Heart left ventricle (tissue), 16 donors: ENCODE measurements at regions not wholly inside any gene's neighbourhood (a gene's known extent, or its start where the extent isn't known, plus 50 kb on each side); places are given as distances from the start of the nearest gene placed in this dataset.
A peak's percentile ranks its signal among the peaks of the same experiment; 100 is the strongest.

Experiments
- ATAC-seq, 4 donors: fragments of 200-7000 bp; cut with Tn5 transposase; one replicate each; pipeline ENCODE4 v1.9.1; 2020 to 2022; ENCODE audit warnings: moderate library complexity in 4 of 4, mild to moderate bottlenecking in 3 of 4, moderate number of reproducible peaks in 1 of 4
- DNase-seq, 5 donors: peaks; one replicate each; pipeline ENCODE4 v3.0.0-alpha.2; 2020
- H3K27ac ChIP-seq, 12 donors: fragments of 200-600 bp; sonication (generic) in 4 of 12; one replicate each; pipeline versions ENCODE4 v1.5.0 to v1.8.0; 2016 to 2022; ENCODE audit warnings: mild to moderate bottlenecking in 2 of 12
- H3K27me3 ChIP-seq, 9 donors: fragments of 200-600 bp; sonication (generic) in 2 of 9; one replicate each; pipeline versions ENCODE4 v1.5.1 to v1.8.0; 2016 to 2022; ENCODE audit warnings: mild to moderate bottlenecking in 3 of 9
- H3K36me3 ChIP-seq, 9 donors: fragments of 200-600 bp; sonication (generic) in 2 of 9; one replicate each; pipeline versions ENCODE4 v1.5.0 to v1.8.0; 2018 to 2022; ENCODE audit warnings: mild to moderate bottlenecking in 2 of 9
- H3K4me1 ChIP-seq, 12 donors: fragments of 200-600 bp; sonication (generic) in 4 of 12; one replicate each; pipeline versions ENCODE4 v1.5.0 to v1.8.0; 2016 to 2022; ENCODE audit warnings: mild to moderate bottlenecking in 3 of 12
- H3K4me3 ChIP-seq, 12 donors: fragments of 200-600 bp; sonication (generic) in 4 of 12; one replicate each; pipeline versions ENCODE4 v1.5.0 to v1.8.0; 2017 to 2022; ENCODE audit warnings: mild to moderate bottlenecking in 9 of 12, moderate library complexity in 4 of 12
- H3K9me3 ChIP-seq, 12 donors: fragments of 200-600 bp; sonication (generic) in 4 of 12; one replicate each; pipeline versions ENCODE4 v1.5.0 to v1.8.0; 2016 to 2022; ENCODE audit warnings: mild to moderate bottlenecking in 1 of 12
- POLR2A ChIP-seq, 2 donors: fragments of 450-650 bp; IDR thresholded peaks; one replicate each; pipeline ENCODE4 v1.6.1; 2017; ENCODE audit warnings: antibody characterized with exemption in 2 of 2, mild to moderate bottlenecking in 2 of 2, moderate library complexity in 2 of 2
- WGBS, 4 donors: extraction: QIAGEN DNeasy Blood & Tissue Kit in 2 of 4; methylation state at CpG; one replicate each; pipeline versions ENCODE4 v1.1.5 to v1.1.7; 2013 to 2018; 5-methylcytosine and 5-hydroxymethylcytosine counted together
- intact Hi-C, 10 donors: fragments of 100-400 bp; cut with DNase I; formaldehyde crosslinking; loops; one replicate each; pipeline versions ENCODE4 v1.11.1 to v1.14.2; 2022
- TF ChIP-seq, protein P1 (sequence below), 12 donors: fragments of 200-600 bp; sonication (generic) in 4 of 12; IDR thresholded peaks; one replicate each; pipeline versions ENCODE4 v1.5.0 to v1.8.0; 2018 to 2022; ENCODE audit warnings: antibody characterized with exemption in 12 of 12, mild to moderate bottlenecking in 5 of 12
- donor health status: ischemic (EF 13 %, LVEDD 7.1; RV severe dilation, severe dysfunction).
- donor health status: healthy with polysubstance abuse.
- donor health status: DM: no; HTN: yes; CAD: no.
- donor health status: DM: no; HTN: no; CAD: no.
- donor health status: ischemic (EF 25% LVEDD 6.9; RV normal size, moderate dysfunction).
- donor health status: ischemic (EF 25% LVEDD 5.7; RV mildly dilated, moderate dysfunction).
- donor health status: healthy.
- donor health status: DM: yes; HTN: yes; CAD: no.
- donor health status: ischemic (EF 35%, LVEDD 5.7; RV mildly dilated, moderate dysfunction).
- donor health status: nonischemic (EF 11% LVEDD 7.7; RV severe dilation, severe dysfunction).
- donor health status: DM: yes; HTN: yes; CAD: no.
- donor health status: PGD.
- donor health status: ischemic (EF 29% LVEDD 5.4; RV normal size, mild dysfunction).
- donor health status: nonischemic (EF 23%, LVEDD 6.1; RV moderate dilation, normal function).

GRCh38 chr1:245046315-245046714, 108.5 kb upstream of the KIF26B start:
- Histone ChIP-seq H3K4me1 (peaks cover 0 to 29% (median 8%) of the 10 kb centered on the region in 12 donors), H3K27ac (peak overlapping the region in 2 of 12 donors; percentile 22 to 45), H3K27me3 (no peaks in the 10 kb centered on the region), H3K9me3 (no peaks in the 10 kb centered on the region), H3K4me3 (no peak overlapping the region), H3K36me3 (no peaks in the 10 kb centered on the region)
- intact Hi-C loops = loop anchor here in 8 of 10 donors (10.0 kb wide), 3 partner anchors 182 to 442 kb away; partner anchors contain the start of genes COX20 (in 5 of the 8) and HNRNPU (in 2 of the 8)
- DNase-seq = no peak
- no peak for TF ChIP-seq POLR2A (IDR thresholded peaks at IDR 0.05)
- TF ChIP-seq, protein P1, sequence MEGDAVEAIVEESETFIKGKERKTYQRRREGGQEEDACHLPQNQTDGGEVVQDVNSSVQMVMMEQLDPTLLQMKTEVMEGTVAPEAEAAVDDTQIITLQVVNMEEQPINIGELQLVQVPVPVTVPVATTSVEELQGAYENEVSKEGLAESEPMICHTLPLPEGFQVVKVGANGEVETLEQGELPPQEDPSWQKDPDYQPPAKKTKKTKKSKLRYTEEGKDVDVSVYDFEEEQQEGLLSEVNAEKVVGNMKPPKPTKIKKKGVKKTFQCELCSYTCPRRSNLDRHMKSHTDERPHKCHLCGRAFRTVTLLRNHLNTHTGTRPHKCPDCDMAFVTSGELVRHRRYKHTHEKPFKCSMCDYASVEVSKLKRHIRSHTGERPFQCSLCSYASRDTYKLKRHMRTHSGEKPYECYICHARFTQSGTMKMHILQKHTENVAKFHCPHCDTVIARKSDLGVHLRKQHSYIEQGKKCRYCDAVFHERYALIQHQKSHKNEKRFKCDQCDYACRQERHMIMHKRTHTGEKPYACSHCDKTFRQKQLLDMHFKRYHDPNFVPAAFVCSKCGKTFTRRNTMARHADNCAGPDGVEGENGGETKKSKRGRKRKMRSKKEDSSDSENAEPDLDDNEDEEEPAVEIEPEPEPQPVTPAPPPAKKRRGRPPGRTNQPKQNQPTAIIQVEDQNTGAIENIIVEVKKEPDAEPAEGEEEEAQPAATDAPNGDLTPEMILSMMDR (IDR thresholded peaks at IDR 0.05) = no peak
- WGBS, 4 donors = 89 to 92% (median 91%) methylated on average over 9 of the region's 9 CpGs
- ATAC-seq = no peak

DNA sequence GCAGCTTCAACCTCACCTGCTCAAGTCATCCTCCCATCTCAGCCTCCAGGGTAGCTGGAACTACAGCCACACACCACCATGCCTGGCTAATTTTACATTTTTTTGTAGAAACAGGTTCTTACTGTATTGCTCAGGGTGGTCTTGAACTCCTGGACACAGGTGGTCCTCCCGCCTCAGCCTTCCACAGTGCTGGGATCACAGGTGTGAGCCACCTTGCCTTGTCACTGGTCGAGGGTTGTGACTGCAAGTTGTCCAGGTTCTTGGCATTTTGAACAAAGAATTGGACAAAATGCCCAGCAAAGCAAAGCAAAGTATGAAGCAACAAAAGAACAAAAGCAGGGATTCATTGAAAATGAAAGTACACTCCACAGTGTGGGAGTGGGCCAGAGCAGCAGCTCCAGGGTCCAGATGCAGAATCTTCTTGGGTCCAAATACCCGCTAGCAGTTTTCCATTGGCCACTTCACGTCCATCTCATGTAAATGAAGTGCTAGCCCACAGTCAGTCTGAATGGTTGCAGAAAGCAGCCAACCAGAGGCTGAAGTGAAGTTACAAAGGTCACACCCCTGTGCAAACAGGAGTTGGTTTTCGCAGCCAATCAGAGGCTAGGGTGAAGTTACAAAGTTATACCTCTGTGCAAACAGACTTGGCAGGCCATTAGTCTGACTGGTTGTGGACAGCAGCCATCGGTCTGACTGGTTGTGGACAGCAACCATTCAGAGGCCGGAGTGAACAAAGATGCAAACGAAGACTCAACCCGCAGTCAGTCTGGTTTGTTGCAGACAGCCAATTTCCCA, 109.5 kb upstream of the KIF26B start:
- Histone ChIP-seq H3K4me1 (peaks cover 0 to 28% (median 7%) of the 10 kb centered on the region in 12 donors), H3K9me3 (no peaks in the 10 kb centered on the region), H3K36me3 (no peaks in the 10 kb centered on the region), H3K27me3 (no peaks in the 10 kb centered on the region), H3K4me3 (peak overlapping the region in 1 of 12 donors; percentile 12), H3K27ac (peak overlapping the region in 4 of 12 donors; percentile 17 to 45 (median 38))
- intact Hi-C loops = loop anchor here in 9 of 10 donors (2.0 to 10.0 kb wide), 5 partner anchors 180 to 440 kb away; partner anchors contain the start of genes COX20 (in 5 of the 9) and HNRNPU (in 2 of the 9)
- ATAC-seq = peak; percentile 45 to 85 (median 60)
- WGBS, 4 donors = 59 to 66% (median 64%) methylated on average over 9 of the region's 9 CpGs
- peak in 3 of 5 donors; percentile 51 to 79 (median 57) for DNase-seq
- peak in 1 of 2 donors; percentile 12 for TF ChIP-seq POLR2A (IDR thresholded peaks at IDR 0.05)
- TF ChIP-seq, protein P1 (IDR thresholded peaks at IDR 0.05) = no peak

DNA sequence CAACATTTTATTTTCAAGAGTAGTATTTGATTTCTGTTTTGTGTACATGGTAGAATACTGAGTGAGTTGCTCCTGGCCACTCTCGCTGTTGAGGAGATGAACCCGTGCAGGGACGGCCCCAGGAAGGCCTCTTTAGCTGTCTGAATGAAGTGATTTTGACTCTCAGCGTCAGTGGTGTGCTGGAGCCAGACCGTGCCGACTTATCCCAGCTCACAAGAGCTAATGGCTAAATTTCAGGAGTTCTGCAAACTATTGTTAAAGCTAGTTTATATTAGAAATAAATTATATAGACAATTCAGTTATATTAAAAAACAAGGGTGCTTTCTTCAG, 111.2 kb upstream of the KIF26B start:
- H3K36me3 ChIP-seq = no peaks in the 10 kb centered on the region
- 45 to 64% (median 54%) methylated on average over 6 of the region's 6 CpGs for WGBS, 4 donors
- DNase-seq = no peak
- H3K4me3 ChIP-seq = no peak overlapping the region
- no peaks in the 10 kb centered on the region for H3K27me3 ChIP-seq
- peak in 3 of 4 donors; percentile 38 to 41 (median 41) for ATAC-seq
- peaks cover 0 to 2% (median under 1%) of the 10 kb centered on the region in 12 donors for H3K9me3 ChIP-seq
- TF ChIP-seq, protein P1 (IDR thresholded peaks at IDR 0.05) = no peak
- no peak for TF ChIP-seq POLR2A (IDR thresholded peaks at IDR 0.05)
- peak overlapping the region in 9 of 12 donors; percentile 11 to 78 (median 61) for H3K27ac ChIP-seq
- intact Hi-C loops = loop anchor here (2.0 to 10.0 kb wide), 11 partner anchors 71 to 441 kb away; partner anchors contain the start of genes HNRNPU (in 6 of the 10), COX20 (in 5 of the 10) and DESI2 (in 1 of the 10)
- H3K4me1 ChIP-seq = peaks cover 0 to 28% (median 7%) of the 10 kb centered on the region in 12 donors

DNA sequence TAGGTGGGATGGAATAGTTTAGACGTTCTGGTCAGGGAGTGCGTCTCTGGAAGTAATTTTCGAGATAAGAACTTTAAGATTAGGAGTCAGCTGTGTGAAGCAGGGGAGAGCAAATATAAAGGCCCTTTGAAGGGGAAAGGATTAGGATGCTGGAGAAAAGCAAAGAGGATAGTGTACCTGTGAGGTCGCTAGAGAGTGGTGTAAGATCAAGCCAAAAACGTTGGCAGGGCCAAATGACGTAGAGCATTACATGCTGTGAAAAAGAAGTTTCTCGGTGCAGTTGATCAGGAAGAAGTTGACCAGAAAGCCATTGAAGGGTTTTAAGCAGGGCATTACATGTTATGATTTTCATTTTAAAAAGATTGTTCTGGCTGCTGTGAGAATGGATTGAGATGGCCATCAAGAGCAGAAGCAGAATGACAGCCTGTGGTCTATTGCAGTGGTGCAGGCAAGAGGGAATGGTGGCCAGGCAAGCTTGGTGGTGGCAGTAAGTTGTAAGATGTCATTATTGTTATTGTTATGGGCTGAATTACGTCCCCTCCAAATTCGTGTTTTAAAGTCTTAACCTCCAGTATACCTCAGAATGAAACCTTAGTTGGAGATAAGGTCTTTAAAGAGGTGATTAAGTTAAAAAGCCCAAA, 113.6 kb upstream of the KIF26B start:
- TF ChIP-seq, protein P1 (IDR thresholded peaks at IDR 0.05) = no peak
- TF ChIP-seq POLR2A (IDR thresholded peaks at IDR 0.05) = no peak
- intact Hi-C loops = loop anchor here in 9 of 10 donors (5.0 to 10.0 kb wide), 6 partner anchors 69 to 439 kb away; partner anchors contain the start of genes COX20 (in 5 of the 9) and HNRNPU (in 2 of the 9)
- Histone ChIP-seq H3K4me1 (peaks cover 0 to 28% (median 7%) of the 10 kb centered on the region in 12 donors), H3K27me3 (no peaks in the 10 kb centered on the region), H3K27ac (no peak overlapping the region), H3K36me3 (no peaks in the 10 kb centered on the region), H3K4me3 (no peak overlapping the region), H3K9me3 (peaks cover 0 to 10% (median 6%) of the 10 kb centered on the region in 12 donors)
- no peak for ATAC-seq
- no peak for DNase-seq
- 61 to 66% (median 63%) methylated on average over 9 of the region's 9 CpGs for WGBS, 4 donors
